HepG2 (cell line): ENCODE measurements at regions not wholly inside any gene's neighbourhood (a gene's known extent, or its start where the extent isn't known, plus 50 kb on each side); places are given as distances from the start of the nearest gene placed in this dataset.
"Not testable (repeated sequence)": the region's sequence is repeated elsewhere in the genome, so short reads cannot be mapped to it uniquely, and the experiment has no call there.

Experiments
- ATAC-seq: fragments of 200-7000 bp; cut with Tn5 transposase; 3 replicates; pipeline ENCODE4 v1.9.1; 2020; ENCODE audit warnings: mild to moderate bottlenecking, moderate library complexity
- BruUV-seq: library from RNA; stranded (reverse); fragments of 400-500 nt; replicated peaks from 2 replicates; lab custom pipeline; 2021; lab: Mats Ljungman, UMichigan
- CTCF ChIA-PET: fragments of 300-600 bp; formaldehyde crosslinking; extraction: SDS; loops from one replicate; lab custom pipeline; 2021; ENCODE audit warnings: low total read pairs, inconsistent platforms, low intra/inter-chr PET ratio; lab: Yijun Ruan, JAX
- POLR2A ChIA-PET: fragments of 350-600 bp; sonication (Branson Sonifier 250); formaldehyde crosslinking; loops from one replicate; lab custom pipeline; 2020; ENCODE audit warnings: antibody characterized with exemption, inconsistent platforms; lab: Yijun Ruan, JAX
- DNase-seq: peaks from one replicate; pipeline ENCODE4 v3.0.0-alpha.2; 2015; ENCODE audit warnings: low spot score
- FAIRE-seq: peaks from 3 replicates; lab custom pipeline; 2011; peaks lifted over from hg19 to GRCh38; lab: Jason Lieb, UNC
- H2AFZ ChIP-seq: one replicate; pipeline ENCODE4 v1.6.1; 2011; ENCODE audit warnings: low read length, inconsistent platforms
- H3K27ac ChIP-seq: fragments of 300-600 bp; 3 replicates; pipeline ENCODE4 v1.8.0; 2011; ENCODE audit warnings: mixed run types, mild to moderate bottlenecking, mixed read lengths, low read length, inconsistent platforms; ENCODE audit not compliant: insufficient read depth; ENCODE audit errors: extremely low read length
- H3K27me3 ChIP-seq, 2 experiments: fragments of 200-600 bp in 1 of 2; 2 replicates in 1 of 2; 3 replicates in 1 of 2; pipeline versions ENCODE4 v1.6.0 to v1.8.0; 2011; ENCODE audit warnings: low read length in 2 of 2, mild to moderate bottlenecking in 2 of 2, moderate library complexity in 2 of 2, inconsistent platforms in 1 of 2; ENCODE audit not compliant: insufficient read depth in 2 of 2, control insufficient read depth in 1 of 2
- H3K36me3 ChIP-seq, 2 experiments: fragments of 200-600 bp in 1 of 2; replicated peaks in 1 of 2; 2 replicates in 1 of 2; 3 replicates in 1 of 2; pipeline versions ENCODE4 v1.5.1 to v1.8.0; 2011; ENCODE audit warnings: low read length in 2 of 2, inconsistent platforms in 1 of 2; ENCODE audit not compliant: insufficient read depth in 2 of 2, control insufficient read depth in 1 of 2
- H3K4me1 ChIP-seq: 2 replicates; pipeline ENCODE4 v1.5.1; 2012; ENCODE audit warnings: low read length, inconsistent platforms; ENCODE audit not compliant: insufficient read depth
- H3K4me2 ChIP-seq: 2 replicates; pipeline ENCODE4 v1.6.0; 2011; ENCODE audit warnings: low read depth, low read length, inconsistent platforms
- H3K4me3 ChIP-seq, 3 experiments: fragments of 200-600 bp in 1 of 3; sonication (generic), shearing (Covaris generic) in 1 of 3; replicated peaks in 1 of 3; 2 replicates each; pipeline ENCODE4 v1.5.1; 2011 to 2016; ENCODE audit warnings: low read length in 3 of 3, inconsistent platforms in 2 of 3, low read depth in 2 of 3, mild to moderate bottlenecking in 2 of 3, control low read depth in 1 of 3, mixed read lengths in 1 of 3; ENCODE audit not compliant: insufficient read depth in 1 of 3
- H3K79me2 ChIP-seq: one replicate; pipeline ENCODE4 v1.6.1; 2011; ENCODE audit warnings: low read length, inconsistent platforms; ENCODE audit not compliant: insufficient read depth
- H3K9ac ChIP-seq: 2 replicates; pipeline ENCODE4 v1.6.0; 2011; ENCODE audit warnings: mild to moderate bottlenecking, low read depth, low read length, inconsistent platforms; ENCODE audit not compliant: insufficient read depth
- H3K9me3 ChIP-seq: 2 replicates; pipeline ENCODE4 v1.5.1; 2012; ENCODE audit warnings: mild to moderate bottlenecking, low read length
- H4K20me1 ChIP-seq: 2 replicates; pipeline ENCODE4 v1.6.0; 2011; ENCODE audit warnings: inconsistent platforms, mild to moderate bottlenecking, low read length, moderate library complexity; ENCODE audit not compliant: insufficient read depth
- FLYWCH1 ChIP-seq: sonication (generic); formaldehyde crosslinking; IDR thresholded peaks from 2 replicates; pipeline ENCODE4 v1.8.1; 2023; ENCODE audit warnings: mild to moderate bottlenecking, missing genetic modification reagents
- MAF1 ChIP-seq: sonication (generic); formaldehyde crosslinking; IDR thresholded peaks from 2 replicates; pipeline ENCODE4 v1.5.0; 2020; ENCODE audit warnings: missing genetic modification reagents, borderline replicate concordance
- MAFG ChIP-seq: sonication (generic); formaldehyde crosslinking; IDR thresholded peaks from 2 replicates; pipeline ENCODE4 v1.5.1; 2020; ENCODE audit warnings: mild to moderate bottlenecking, missing genetic modification reagents
- TIGD3 ChIP-seq: sonication (generic); formaldehyde crosslinking; IDR thresholded peaks from 2 replicates; pipeline ENCODE4 v1.5.1; 2020; ENCODE audit warnings: mild to moderate bottlenecking, missing genetic modification reagents, borderline replicate concordance
- ZNF317 ChIP-seq: sonication (generic); formaldehyde crosslinking; IDR thresholded peaks from 2 replicates; pipeline ENCODE4 v1.5.0; 2020; ENCODE audit warnings: mild to moderate bottlenecking, missing genetic modification reagents
- ZNF652 ChIP-seq: IDR thresholded peaks from 2 replicates; pipeline ENCODE4 v1.6.1; 2016; ENCODE audit warnings: low read depth, borderline replicate concordance
- WGBS: methylation state at CpG from one replicate; pipeline ENCODE4 v1.1.6; 2017; ENCODE audit warnings: low lambda C conversion rate; 5-methylcytosine and 5-hydroxymethylcytosine counted together
- in situ Hi-C: cut with HindIII; loops from 2 replicates; pipeline ENCODE4 v1.10.0; 2017; ENCODE audit warnings: low pct_unique_long_range_greater_than_20kb; ENCODE audit not compliant: extremely low pct_ligation_motif_present
- intact Hi-C: fragments of 100-400 bp; cut with micrococcal nuclease; formaldehyde crosslinking; loops from one replicate; pipeline ENCODE4 v1.10.0; 2022; ENCODE audit not compliant: unreplicated experiment

DNA sequence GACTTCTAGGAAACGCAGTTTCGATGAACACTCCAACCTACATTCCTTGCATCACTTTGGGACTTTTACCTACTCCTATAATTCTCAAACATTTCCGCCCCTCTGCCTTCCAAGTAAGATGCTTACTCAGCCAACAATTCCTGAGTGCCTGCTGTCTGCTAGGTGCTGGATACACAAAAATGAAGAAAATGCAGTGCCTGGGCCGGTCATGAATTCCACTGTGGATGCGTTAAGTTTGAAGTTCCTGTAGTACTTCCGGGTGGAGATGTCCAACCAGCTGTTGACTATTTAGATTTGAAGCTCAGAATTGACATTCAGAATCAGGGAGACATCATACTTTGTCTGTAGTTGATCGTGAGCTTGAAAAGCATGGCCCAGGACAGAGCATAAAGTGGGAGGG, 89.2 kb downstream of the LYZL1 start:
- Histone ChIP-seq H3K9ac (no peak overlapping the region), H3K4me3 (peak overlapping the region; percentile 3 to 22 (median 17); a peak in 2 of 6 replicates), H2AFZ (no peak overlapping the region), H3K27me3 (peaks cover 0 to 7% of the 10 kb centered on the region in 2 experiments; a peak in 2 of 5 replicates), H3K79me2 (no peaks in the 10 kb centered on the region), H3K36me3 (no peaks in the 10 kb centered on the region)
- ChIA-PET POLR2A (no interaction called here), CTCF (interaction anchor here (1.2 to 1.8 kb wide), 2 partner anchors 67 to 71 kb away, joined by 3 to 8 read pairs; no protein-coding TSS in a partner anchor)
- FAIRE-seq: no peak
- WGBS: 45% methylated on average over 7 of the region's 7 CpGs
- peak; percentile 49; the same call in 1 of the 2 replicates for TF ChIP-seq ZNF317 (CRISPR knock-in tag)
- TF ChIP-seq MAF1 (CRISPR knock-in tag): no peak
- no peak for TF ChIP-seq ZNF652 (CRISPR knock-in tag)
- no peak for TF ChIP-seq MAFG (CRISPR knock-in tag)
- TF ChIP-seq, all 625 proteins: peak for 1
- Histone ChIP-seq H4K20me1 (no peaks in the 10 kb centered on the region), H3K27ac (no peak overlapping the region), H3K4me2 (peak overlapping the region; percentile 59), H3K9me3 (no peaks in the 10 kb centered on the region), H3K4me1 (peaks cover 36% of the 10 kb centered on the region)
- intact Hi-C loops (loop anchor here (1.0 to 5.0 kb wide), 2 partner anchors 12 to 51 kb away; no protein-coding TSS in a partner anchor), in situ Hi-C loops (loop anchor here (10.0 kb wide), 1 partner anchor 133 kb away; no protein-coding TSS in a partner anchor)
- no TSS peak for BruUV-seq
- ATAC-seq: peak; percentile 59
- no peak for DNase-seq

- intact Hi-C loops (loop anchor here (5.0 kb wide), 1 partner anchor 52 kb away; no protein-coding TSS in a partner anchor), in situ Hi-C loops (loop anchor here (10.0 kb wide), 1 partner anchor 134 kb away; no protein-coding TSS in a partner anchor)
- ChIA-PET CTCF (no interaction called here), POLR2A (no interaction called here)
- Histone ChIP-seq H3K9ac (no peak overlapping the region), H3K4me2 (no peak overlapping the region), H3K36me3 (no peaks in the 10 kb centered on the region), H4K20me1 (no peaks in the 10 kb centered on the region), H3K79me2 (no peaks in the 10 kb centered on the region), H3K27ac (no peak overlapping the region), H3K4me1 (peaks cover 37% of the 10 kb centered on the region), H2AFZ (no peak overlapping the region), H3K27me3 (peaks cover 0 to 11% of the 10 kb centered on the region in 2 experiments; a peak in 2 of 5 replicates), H3K9me3 (no peaks in the 10 kb centered on the region), H3K4me3 (no peak overlapping the region)
- FAIRE-seq (no peak), DNase-seq (no peak), ATAC-seq (no peak)
- 65% methylated on average over 4 of the region's 4 CpGs for WGBS
- no TSS peak for BruUV-seq
- TF ChIP-seq TIGD3: no peak
- no peak for TF ChIP-seq FLYWCH1 (CRISPR knock-in tag)
Observed at GRCh38 chr10:29379208-29379607, 90.3 kb downstream of the LYZL1 start.

- FAIRE-seq, H3K9me3 ChIP-seq, H3K79me2 ChIP-seq, H4K20me1 ChIP-seq, H2AFZ ChIP-seq, H3K4me2 ChIP-seq, CTCF ChIA-PET, H3K27ac ChIP-seq, POLR2A ChIA-PET, BruUV-seq, DNase-seq, ATAC-seq, H3K4me3 ChIP-seq, H3K9ac ChIP-seq, H3K36me3 ChIP-seq: not testable (repeated sequence)
- peaks cover 33% of the 10 kb centered on the region for H3K4me1 ChIP-seq
- H3K27me3 ChIP-seq: peaks cover 0 to 11% of the 10 kb centered on the region in 2 experiments; a peak in 2 of 5 replicates
- in situ Hi-C loops: loop anchor here (10.0 kb wide), 1 partner anchor 135 kb away; no protein-coding TSS in a partner anchor
- WGBS: 70% methylated on average over 14 of the region's 16 CpGs
- intact Hi-C loops: loop anchor here (5.0 kb wide), 1 partner anchor 53 kb away; no protein-coding TSS in a partner anchor
Observed at GRCh38 chr10:29379777-29380598, 91.1 kb downstream of the LYZL1 start.
